Trophoblast cell (in vitro differentiated cells and primary cell): ENCODE measurements at regions not wholly inside any gene's neighbourhood (a gene's known extent, or its start where the extent isn't known, plus 50 kb on each side); places are given as distances from the start of the nearest gene placed in this dataset.

Experiments
- DNase-seq, 2 donors: peaks; one replicate each; pipeline ENCODE4 v3.0.0-alpha.2; 2016
- H2AFZ ChIP-seq: 2 replicates; pipeline ENCODE4 v1.6.1; 2013; ENCODE audit warnings: low read length, moderate library complexity, mild to moderate bottlenecking; ENCODE audit not compliant: insufficient read depth, poor library complexity
- H2AK5ac ChIP-seq: 2 replicates; pipeline ENCODE4 v1.6.1; 2013; ENCODE audit warnings: mild to moderate bottlenecking, low read length
- H2BK120ac ChIP-seq: 2 replicates; pipeline ENCODE4 v1.6.1; 2013; ENCODE audit warnings: low read length, mild to moderate bottlenecking, moderate library complexity; ENCODE audit not compliant: insufficient read depth, poor library complexity
- H2BK12ac ChIP-seq: 2 replicates; pipeline ENCODE4 v1.6.1; 2013; ENCODE audit warnings: mild to moderate bottlenecking, low read length, moderate library complexity
- H2BK5ac ChIP-seq: 2 replicates; pipeline ENCODE4 v1.6.1; 2013; ENCODE audit warnings: low read length, low read depth, moderate library complexity, mild to moderate bottlenecking; ENCODE audit not compliant: poor library complexity
- H3K14ac ChIP-seq: 2 replicates; pipeline ENCODE4 v1.6.1; 2013; ENCODE audit warnings: mild to moderate bottlenecking, low read length
- H3K18ac ChIP-seq: 2 replicates; pipeline ENCODE4 v1.6.1; 2013; ENCODE audit warnings: mild to moderate bottlenecking, low read length
- H3K23ac ChIP-seq: 2 replicates; pipeline ENCODE4 v1.6.1; 2013; ENCODE audit warnings: low read length
- H3K27ac ChIP-seq: 2 replicates; pipeline ENCODE4 v1.5.1; 2013; ENCODE audit warnings: low read depth, mild to moderate bottlenecking, inconsistent platforms, low read length, moderate library complexity
- H3K27me3 ChIP-seq: 2 replicates; pipeline ENCODE4 v1.6.1; 2013; ENCODE audit warnings: inconsistent platforms, mild to moderate bottlenecking, low read length, moderate library complexity; ENCODE audit not compliant: insufficient read depth
- H3K36me3 ChIP-seq, 2 experiments: 1 replicate in 1 of 2; 2 replicates in 1 of 2; pipeline ENCODE4 v1.6.1; 2013; ENCODE audit warnings: low read length in 2 of 2, mild to moderate bottlenecking in 2 of 2, moderate library complexity in 1 of 2; ENCODE audit not compliant: insufficient read depth in 2 of 2, control insufficient read depth in 1 of 2
- H3K4ac ChIP-seq: 2 replicates; pipeline ENCODE4 v1.6.1; 2013; ENCODE audit warnings: low read depth, mild to moderate bottlenecking, low read length, moderate library complexity
- H3K4me1 ChIP-seq, 2 experiments: 1 replicate in 1 of 2; 2 replicates in 1 of 2; pipeline ENCODE4 v1.6.1; 2013; ENCODE audit warnings: low read length in 2 of 2, mild to moderate bottlenecking in 2 of 2, moderate library complexity in 1 of 2; ENCODE audit not compliant: insufficient read depth in 2 of 2, control insufficient read depth in 1 of 2
- H3K4me2 ChIP-seq: 2 replicates; pipeline ENCODE4 v1.6.1; 2013; ENCODE audit warnings: inconsistent platforms, mild to moderate bottlenecking, low read length, moderate library complexity
- H3K4me3 ChIP-seq: 2 replicates; pipeline ENCODE4 v1.5.1; 2013; ENCODE audit warnings: mild to moderate bottlenecking, low read depth, low read length, inconsistent platforms
- H3K79me1 ChIP-seq: one replicate; pipeline ENCODE4 v1.6.1; 2013; ENCODE audit warnings: low read length
- H3K79me2 ChIP-seq: 2 replicates; pipeline ENCODE4 v1.6.1; 2013; ENCODE audit warnings: low read length, mild to moderate bottlenecking; ENCODE audit not compliant: control insufficient read depth, insufficient read depth, poor library complexity
- H3K9ac ChIP-seq: 2 replicates; pipeline ENCODE4 v1.6.1; 2013; ENCODE audit warnings: mild to moderate bottlenecking, low read length
- H3K9me3 ChIP-seq: 2 replicates; pipeline ENCODE4 v1.6.1; 2013; ENCODE audit warnings: low read depth, mild to moderate bottlenecking, control low read depth, inconsistent platforms, low read length; ENCODE audit not compliant: insufficient read depth
- H4K12ac ChIP-seq: 2 replicates; pipeline ENCODE4 v1.6.1; 2013; ENCODE audit warnings: low read depth, mild to moderate bottlenecking, low read length, moderate library complexity
- H4K8ac ChIP-seq: 2 replicates; pipeline ENCODE4 v1.6.1; 2013; ENCODE audit warnings: low read depth, mild to moderate bottlenecking, low read length, moderate library complexity
- H4K91ac ChIP-seq: one replicate; pipeline ENCODE4 v1.6.1; 2013; ENCODE audit warnings: low read depth, mild to moderate bottlenecking, low read length, moderate library complexity
- WGBS: extraction: QIAGEN DNeasy Blood & Tissue Kit; methylation state at CpG from one replicate; pipeline ENCODE4 v1.1.7; 2013; ENCODE audit warnings: missing lambda C conversion rate; ENCODE audit not compliant: insufficient read length, insufficient coverage; ENCODE audit errors: extremely low coverage; 5-methylcytosine and 5-hydroxymethylcytosine counted together

- H3K9me3 ChIP-seq, result peaks cover 4% of the 10 kb centered on the region
- H3K4me3 ChIP-seq, result no peak overlapping the region
- H3K27me3 ChIP-seq, result no peaks in the 10 kb centered on the region
- no peaks in the 10 kb centered on the region for H3K36me3 ChIP-seq
- no peak overlapping the region for H3K4ac ChIP-seq
- no peak overlapping the region for H4K12ac ChIP-seq
- no peak overlapping the region for H3K27ac ChIP-seq
- no peak overlapping the region for H2BK5ac ChIP-seq
- H3K9ac ChIP-seq, result no peak overlapping the region
- H2BK12ac ChIP-seq, result no peak overlapping the region
- H4K91ac ChIP-seq, result no peak overlapping the region
- no peak overlapping the region for H3K4me2 ChIP-seq
- H3K79me1 ChIP-seq, result no peaks in the 10 kb centered on the region
- no peak overlapping the region for H3K18ac ChIP-seq
- no peak overlapping the region for H2BK120ac ChIP-seq
- no peak overlapping the region for H3K14ac ChIP-seq
- no peak overlapping the region for H2AK5ac ChIP-seq
- WGBS, result no CpG with 5 or more reads among the region's 27 CpGs
- no peak overlapping the region for H4K8ac ChIP-seq
- no peak for DNase-seq
- H3K79me2 ChIP-seq, result no peaks in the 10 kb centered on the region
- no peak overlapping the region for H2AFZ ChIP-seq
- no peak overlapping the region for H3K23ac ChIP-seq
- peaks cover 0 to 3% of the 10 kb centered on the region in 2 experiments for H3K4me1 ChIP-seq
These were observed 54.1 kb upstream of the DIO3 start for GRCh38 chr14:101506926-101507835.

GRCh38 chr14:101507836-101508150, 53.5 kb upstream of the DIO3 start:
- Histone ChIP-seq H3K18ac (no peak overlapping the region), H2BK120ac (no peak overlapping the region), H4K91ac (no peak overlapping the region), H3K27ac (no peak overlapping the region), H3K9me3 (peaks cover 4% of the 10 kb centered on the region), H2AK5ac (no peak overlapping the region), H3K23ac (no peak overlapping the region), H2BK5ac (no peak overlapping the region), H4K8ac (no peak overlapping the region), H2AFZ (no peak overlapping the region), H3K4me1 (peaks cover 0 to 3% of the 10 kb centered on the region in 2 experiments), H3K36me3 (no peaks in the 10 kb centered on the region), H3K27me3 (no peaks in the 10 kb centered on the region), H3K79me2 (no peaks in the 10 kb centered on the region), H3K4me2 (no peak overlapping the region), H4K12ac (no peak overlapping the region), H3K14ac (no peak overlapping the region), H3K4me3 (no peak overlapping the region), H3K79me1 (no peaks in the 10 kb centered on the region), H3K9ac (no peak overlapping the region), H2BK12ac (no peak overlapping the region), H3K4ac (no peak overlapping the region)
- no CpG with 5 or more reads among the region's 4 CpGs for WGBS
- no peak for DNase-seq

- no peak for DNase-seq
- H2AK5ac ChIP-seq, result no peak overlapping the region
- no peak overlapping the region for H4K12ac ChIP-seq
- no peak overlapping the region for H3K9ac ChIP-seq
- no peak overlapping the region for H2BK12ac ChIP-seq
- peaks cover 0 to 3% of the 10 kb centered on the region in 2 experiments for H3K4me1 ChIP-seq
- H2AFZ ChIP-seq, result no peak overlapping the region
- no peak overlapping the region for H3K23ac ChIP-seq
- no peak overlapping the region for H3K18ac ChIP-seq
- H3K4me3 ChIP-seq, result no peak overlapping the region
- no CpG with 5 or more reads among the region's 12 CpGs for WGBS
- H3K9me3 ChIP-seq, result peaks cover 4% of the 10 kb centered on the region
- no peaks in the 10 kb centered on the region for H3K27me3 ChIP-seq
- no peak overlapping the region for H4K91ac ChIP-seq
- H3K79me2 ChIP-seq, result no peaks in the 10 kb centered on the region
- H3K36me3 ChIP-seq, result no peaks in the 10 kb centered on the region
- no peak overlapping the region for H2BK120ac ChIP-seq
- H3K14ac ChIP-seq, result no peak overlapping the region
- no peak overlapping the region for H4K8ac ChIP-seq
- no peak overlapping the region for H2BK5ac ChIP-seq
- no peak overlapping the region for H3K4ac ChIP-seq
- no peak overlapping the region for H3K27ac ChIP-seq
- H3K79me1 ChIP-seq, result no peaks in the 10 kb centered on the region
- no peak overlapping the region for H3K4me2 ChIP-seq
These were observed 52.9 kb upstream of the DIO3 start for GRCh38 chr14:101508196-101508947.

- H3K4ac ChIP-seq, result no peak overlapping the region
- no peak overlapping the region for H2AFZ ChIP-seq
- H2BK12ac ChIP-seq, result no peak overlapping the region
- no peak overlapping the region for H3K23ac ChIP-seq
- no peaks in the 10 kb centered on the region for H3K79me1 ChIP-seq
- no peaks in the 10 kb centered on the region for H3K9me3 ChIP-seq
- no peak overlapping the region for H3K18ac ChIP-seq
- H4K91ac ChIP-seq, result no peak overlapping the region
- no peak overlapping the region for H2BK5ac ChIP-seq
- H3K14ac ChIP-seq, result no peak overlapping the region
- H3K4me3 ChIP-seq, result no peak overlapping the region
- WGBS, result no CpG with 5 or more reads among the region's 18 CpGs
- no peak overlapping the region for H4K8ac ChIP-seq
- H3K27me3 ChIP-seq, result no peaks in the 10 kb centered on the region
- H2BK120ac ChIP-seq, result no peak overlapping the region
- no peak overlapping the region for H3K4me2 ChIP-seq
- H3K4me1 ChIP-seq, result peaks cover 0 to 3% of the 10 kb centered on the region in 2 experiments
- H3K27ac ChIP-seq, result no peak overlapping the region
- H4K12ac ChIP-seq, result no peak overlapping the region
- no peaks in the 10 kb centered on the region for H3K36me3 ChIP-seq
- H3K9ac ChIP-seq, result no peak overlapping the region
- H2AK5ac ChIP-seq, result no peak overlapping the region
- H3K79me2 ChIP-seq, result no peaks in the 10 kb centered on the region
- DNase-seq, result no peak
These were observed 52.2 kb upstream of the DIO3 start for GRCh38 chr14:101508948-101509729.
